DMS53 treated with DMSO at 0.1 percent for 48 hours (cell line): ENCODE measurements at regions not wholly inside any gene's neighbourhood (a gene's known extent, or its start where the extent isn't known, plus 50 kb on each side); places are given as distances from the start of the nearest gene placed in this dataset.
A peak's percentile ranks its signal among the peaks of the same experiment; 100 is the strongest.
"Not testable (repeated sequence)": the region's sequence is repeated elsewhere in the genome, so short reads cannot be mapped to it uniquely, and the experiment has no call there.

Experiments used
- DNase-seq: peaks from one replicate; lab custom pipeline; 2025; ENCODE audit not compliant: unreplicated experiment; lab: John Stamatoyannopoulos, UW

- peak; percentile 94 for DNase-seq
These were observed 583.6 kb downstream of the FBXO15 start for GRCh38 chr18:73563901-73564472.

GRCh38 chr18:73563345-73563744 is 584.3 kb downstream of the FBXO15 start:
- DNase-seq, result no peak

GRCh38 chr18:73556904-73557303 is 590.7 kb downstream of the FBXO15 start:
- no peak for DNase-seq

GRCh38 chr18:73552171-73552570 is 595.5 kb downstream of the FBXO15 start:
- DNase-seq, result no peak

- no peak for DNase-seq
These were observed 596.4 kb downstream of the FBXO15 start for GRCh38 chr18:73551211-73551610.

- no peak for DNase-seq
These were observed 598.4 kb downstream of the FBXO15 start for GRCh38 chr18:73549236-73549635.

GRCh38 chr18:73545472-73545871 is 602.2 kb downstream of the FBXO15 start:
- DNase-seq, result peak; percentile 66

GRCh38 chr18:73544617-73545016 is 603.0 kb downstream of the FBXO15 start:
- DNase-seq, result no peak

- DNase-seq, result peak; percentile 49
These were observed 603.6 kb downstream of the FBXO15 start for GRCh38 chr18:73544032-73544431.

- DNase-seq, result no peak
These were observed 611.6 kb downstream of the FBXO15 start for GRCh38 chr18:73535990-73536389.

GRCh38 chr18:73535189-73535588 is 612.4 kb downstream of the FBXO15 start:
- no peak for DNase-seq

- DNase-seq, result no peak
These were observed 616.0 kb downstream of the FBXO15 start for GRCh38 chr18:73531601-73532000.

GRCh38 chr18:73528066-73528465 is 619.6 kb downstream of the FBXO15 start:
- no peak for DNase-seq

- DNase-seq, result peak; percentile 17
These were observed 627.4 kb downstream of the FBXO15 start for GRCh38 chr18:73520229-73520628.

- DNase-seq, result not testable (repeated sequence)
These were observed 631.6 kb downstream of the FBXO15 start for GRCh38 chr18:73516056-73516455.

GRCh38 chr18:73514449-73514848 is 633.2 kb downstream of the FBXO15 start:
- DNase-seq, result no peak

- DNase-seq, result peak; percentile 16
These were observed 635.7 kb downstream of the FBXO15 start for GRCh38 chr18:73511771-73512503.

GRCh38 chr18:73509460-73509859 is 638.2 kb downstream of the FBXO15 start:
- DNase-seq, result no peak

- no peak for DNase-seq
These were observed 635.5 kb upstream of the NETO1 start for GRCh38 chr18:73503326-73503725.

GRCh38 chr18:73487966-73488365 is 620.2 kb upstream of the NETO1 start:
- DNase-seq, result no peak

GRCh38 chr18:73485166-73485565 is 617.4 kb upstream of the NETO1 start:
- DNase-seq, result no peak

- no peak for DNase-seq
These were observed 615.1 kb upstream of the NETO1 start for GRCh38 chr18:73482901-73483300.

GRCh38 chr18:73479477-73479876 is 611.7 kb upstream of the NETO1 start:
- DNase-seq, result no peak
